ENCODE measurements at regions not wholly inside any gene's neighbourhood (a gene's known extent, or its start where the extent isn't known, plus 50 kb on each side); places are given as distances from the start of the nearest gene placed in this dataset.
A peak's percentile ranks its signal among the peaks of the same experiment; 100 is the strongest.

DNA sequence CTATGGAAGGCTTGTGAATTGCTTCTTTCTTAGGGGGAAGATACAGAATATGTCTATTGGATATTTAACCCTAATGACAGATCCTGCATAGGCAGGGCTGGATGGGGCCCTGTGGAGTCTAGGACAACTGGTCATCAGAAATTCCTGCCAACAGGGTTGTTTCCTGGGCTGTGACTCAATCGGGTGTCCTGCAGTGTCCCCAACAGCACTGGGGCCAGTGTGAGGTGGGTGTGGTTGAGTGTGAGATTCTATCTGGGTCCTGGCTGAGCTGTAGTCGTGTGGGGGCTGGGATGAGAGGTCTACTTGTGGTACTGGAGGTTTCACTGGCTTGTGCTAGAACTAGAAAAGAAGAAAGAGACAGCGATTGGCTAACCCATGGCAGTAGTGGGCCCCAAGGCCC is 87.3 kb upstream of the WDR1 start:
- peak; percentile 1 for DNase-seq (ENCODE audit: low spot score)

- DNase-seq (ENCODE audit: low spot score): peak; percentile 1
Measured at GRCh38 chr4:10201381-10202223, 85.0 kb upstream of the WDR1 start.

DNA sequence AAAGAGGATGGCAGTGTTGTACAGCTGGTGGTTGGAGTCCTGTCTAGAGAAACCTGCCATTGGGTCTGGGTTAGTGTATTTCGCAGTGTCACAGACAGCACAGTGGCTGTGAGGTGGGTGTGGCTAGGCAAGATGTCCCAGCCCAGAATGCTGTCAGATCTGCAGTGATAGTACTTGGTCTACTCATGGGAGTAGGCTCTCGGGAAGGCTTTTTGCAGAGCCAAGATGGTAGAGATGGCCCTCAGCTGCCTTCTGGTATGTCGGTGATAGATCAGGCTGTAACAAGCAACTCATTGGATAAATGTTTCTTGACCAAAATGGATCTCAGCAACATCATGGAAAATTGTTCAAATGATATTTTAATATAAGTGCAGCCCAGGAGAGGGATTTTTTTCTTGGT is 84.3 kb upstream of the WDR1 start:
- DNase-seq (ENCODE audit: low spot score): peak; percentile 1

GRCh38 chr4:10198365-10198764 is 81.8 kb upstream of the WDR1 start:
- peak; percentile 1 for DNase-seq (ENCODE audit: low spot score)

- DNase-seq (ENCODE audit: low spot score): no peak
Measured at GRCh38 chr4:10197952-10198351, 81.4 kb upstream of the WDR1 start.

DNA sequence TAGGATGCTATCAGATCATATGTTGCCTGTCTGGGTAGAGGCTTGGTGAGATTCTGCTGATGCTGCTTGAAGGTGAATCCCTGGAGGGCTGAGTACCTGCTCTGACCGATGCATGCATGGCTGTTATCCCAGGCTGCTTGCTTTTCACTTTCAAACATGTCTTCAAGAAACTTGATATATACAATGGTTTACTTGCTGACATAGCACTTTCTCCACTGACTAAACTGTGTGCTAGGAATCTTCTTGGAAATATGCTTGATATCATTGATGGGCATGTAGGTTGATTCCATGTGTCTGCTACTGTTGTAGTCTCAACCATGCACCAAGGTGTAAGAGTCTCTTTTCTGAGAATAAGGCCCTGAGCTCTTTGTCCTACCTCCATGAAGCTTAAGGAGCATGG is 79.6 kb upstream of the WDR1 start:
- DNase-seq (ENCODE audit: low spot score): peak; percentile 1

DNA sequence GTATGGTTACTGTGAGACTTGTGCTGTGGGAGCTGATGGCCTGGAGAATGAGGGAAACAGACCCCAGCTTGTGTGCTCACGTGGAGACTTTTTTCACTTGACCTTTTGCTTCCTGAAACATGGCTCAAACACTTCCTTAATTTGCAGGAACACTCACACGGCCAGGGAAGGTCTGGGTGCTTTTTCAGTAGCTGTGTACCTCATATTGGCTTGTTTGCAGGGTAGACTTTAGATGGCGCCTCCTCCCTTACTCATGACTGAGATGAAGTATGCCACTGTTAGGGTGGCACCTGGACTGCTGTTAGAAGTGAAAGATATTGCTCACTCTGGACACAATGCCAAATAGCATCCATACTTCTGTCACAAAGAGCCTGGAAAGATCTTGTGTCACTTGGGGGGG is 75.7 kb upstream of the WDR1 start:
- DNase-seq (ENCODE audit: low spot score): peak; percentile 1

DNA sequence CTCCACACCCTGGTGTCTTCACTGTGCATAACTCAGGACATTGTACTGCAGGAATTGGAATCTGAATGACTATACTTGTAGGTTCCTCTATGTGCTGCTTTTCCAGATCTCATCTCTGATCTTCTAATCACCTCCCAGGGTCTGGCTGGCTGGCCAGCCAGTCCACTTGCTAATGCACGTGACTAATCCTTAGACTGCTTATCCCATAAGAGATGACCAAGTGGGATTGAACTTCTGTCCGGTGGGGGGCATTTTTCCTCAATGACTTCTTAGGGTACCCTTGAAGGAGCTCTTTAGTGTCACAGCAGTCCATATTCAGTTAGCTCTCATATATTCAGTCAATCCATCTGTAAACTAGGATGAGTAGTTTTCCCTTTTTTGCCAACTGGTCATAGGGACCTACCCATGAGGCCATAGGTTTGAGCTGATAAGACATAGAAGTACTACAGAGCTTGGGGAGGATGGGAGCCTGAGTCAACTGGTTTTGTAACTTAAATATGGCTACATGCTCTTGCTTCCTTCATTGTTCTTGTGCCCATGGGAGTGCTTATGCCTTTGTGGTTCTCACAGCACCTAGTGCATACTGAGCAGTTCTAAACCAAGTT is 71.9 kb upstream of the WDR1 start:
- DNase-seq (ENCODE audit: low spot score): no peak

DNA sequence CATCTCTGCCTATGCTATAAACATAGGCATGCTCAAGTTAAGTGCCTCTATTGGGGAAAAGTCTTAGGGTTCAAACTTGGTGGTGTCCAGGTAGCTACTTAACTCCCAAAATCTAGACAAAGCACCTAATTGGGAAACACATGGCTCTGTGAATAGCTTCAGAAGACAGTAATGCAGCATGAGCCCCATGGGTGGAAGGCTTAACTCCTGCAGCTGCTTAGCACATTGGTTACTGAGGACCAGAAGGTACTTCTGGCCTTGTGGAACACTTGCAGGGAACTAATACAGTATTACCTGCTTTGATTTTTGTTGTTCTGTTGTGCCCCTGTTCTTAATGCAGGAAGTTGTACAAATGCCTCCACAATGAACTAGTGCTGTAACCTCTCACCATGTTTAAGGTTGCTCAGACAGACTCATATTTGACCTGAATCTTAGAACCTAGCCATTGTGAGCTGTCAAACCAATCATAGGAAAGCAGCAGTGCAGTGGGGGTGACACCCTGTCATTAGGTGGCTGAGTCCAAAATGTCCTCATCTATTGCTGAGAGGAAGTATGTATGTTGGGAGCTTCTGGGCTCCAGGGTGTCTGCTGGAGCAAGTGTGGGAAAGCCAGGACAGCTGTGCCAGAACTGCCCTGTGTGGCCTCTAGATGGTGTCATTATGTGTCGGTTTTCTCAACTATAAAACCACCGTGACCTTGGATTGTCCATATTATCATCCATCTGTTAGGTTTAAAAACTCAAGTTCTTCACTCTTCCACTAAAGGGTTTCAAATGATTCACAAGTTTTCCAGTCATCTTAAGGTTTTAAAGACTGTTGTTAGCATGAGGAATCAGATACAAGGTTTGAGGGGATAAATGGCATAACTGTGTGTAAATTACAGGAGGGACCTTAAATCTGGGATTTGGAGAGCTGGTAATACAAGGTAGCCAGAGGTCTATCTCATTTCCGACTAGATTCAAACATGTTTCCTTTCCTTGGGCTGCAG is 69.9 kb upstream of the WDR1 start:
- DNase-seq (ENCODE audit: low spot score): peak; percentile 35

GRCh38 chr4:10185518-10186227 is 69.1 kb upstream of the WDR1 start:
- no peak for DNase-seq (ENCODE audit: low spot score)

GRCh38 chr4:10184501-10184938 is 67.9 kb upstream of the WDR1 start:
- DNase-seq (ENCODE audit: low spot score): no peak

DNA sequence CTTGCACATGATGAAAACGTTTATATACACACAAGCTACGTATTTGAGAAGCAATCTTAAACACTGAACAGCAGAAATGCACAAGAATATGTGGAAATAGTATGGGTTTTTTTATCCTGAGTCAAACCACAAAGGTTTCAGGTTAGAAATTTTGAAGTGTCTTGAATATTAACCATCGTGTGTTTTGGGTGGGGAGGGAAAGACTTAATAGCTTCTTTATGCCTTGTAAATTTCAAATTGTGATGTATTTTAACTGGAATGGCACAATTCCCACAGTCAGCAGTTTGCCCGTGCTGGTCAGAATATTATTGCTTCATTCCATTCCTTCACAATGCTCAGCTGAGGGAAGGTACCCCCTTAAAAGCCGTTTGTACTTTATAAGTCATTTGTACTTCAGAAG is 67.4 kb upstream of the WDR1 start:
- no peak for DNase-seq (ENCODE audit: low spot score)

DNA sequence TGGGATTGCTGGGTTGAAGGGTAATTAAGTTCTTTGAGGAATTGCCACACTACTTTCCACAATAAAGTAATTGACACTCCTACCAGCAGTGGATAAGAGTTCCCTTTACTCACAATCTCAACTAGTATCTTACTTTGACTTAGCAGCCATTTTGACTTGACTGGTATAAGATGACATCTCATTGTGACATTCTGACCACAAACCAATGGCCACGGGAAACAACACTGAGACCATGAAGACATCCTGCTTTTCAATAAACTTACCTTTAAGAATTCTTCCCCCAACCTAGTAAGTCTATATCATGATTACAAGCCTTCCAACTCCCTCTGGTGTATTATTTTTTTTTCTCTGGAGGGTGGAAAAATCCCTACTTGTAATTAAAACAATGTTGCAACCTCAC is 66.9 kb upstream of the WDR1 start:
- no peak for DNase-seq (ENCODE audit: low spot score)

- no peak for DNase-seq (ENCODE audit: low spot score)
Measured at GRCh38 chr4:10182446-10183424, 66.1 kb upstream of the WDR1 start.

- no peak for DNase-seq (ENCODE audit: low spot score)
Measured at GRCh38 chr4:10181745-10182445, 65.3 kb upstream of the WDR1 start.

- DNase-seq (ENCODE audit: low spot score): peak; percentile 75
Measured at GRCh38 chr4:10180927-10181744, 64.5 kb upstream of the WDR1 start.

DNA sequence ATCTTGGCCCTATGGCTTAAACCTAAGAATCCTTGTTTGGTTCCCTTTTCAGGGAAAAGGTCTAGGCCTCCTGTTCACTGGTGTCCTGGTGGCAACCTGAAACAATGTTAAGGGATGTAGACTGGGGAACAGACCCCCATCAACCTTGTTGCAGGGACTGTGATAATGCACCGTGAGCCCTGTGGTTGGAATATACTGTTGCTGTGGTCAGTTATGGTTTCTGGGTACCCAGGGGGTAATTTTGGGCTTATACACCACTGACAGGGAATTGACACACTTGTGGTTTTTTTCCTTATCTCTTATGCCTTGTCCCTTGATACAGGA is 64.0 kb upstream of the WDR1 start:
- no peak for DNase-seq (ENCODE audit: low spot score)

DNA sequence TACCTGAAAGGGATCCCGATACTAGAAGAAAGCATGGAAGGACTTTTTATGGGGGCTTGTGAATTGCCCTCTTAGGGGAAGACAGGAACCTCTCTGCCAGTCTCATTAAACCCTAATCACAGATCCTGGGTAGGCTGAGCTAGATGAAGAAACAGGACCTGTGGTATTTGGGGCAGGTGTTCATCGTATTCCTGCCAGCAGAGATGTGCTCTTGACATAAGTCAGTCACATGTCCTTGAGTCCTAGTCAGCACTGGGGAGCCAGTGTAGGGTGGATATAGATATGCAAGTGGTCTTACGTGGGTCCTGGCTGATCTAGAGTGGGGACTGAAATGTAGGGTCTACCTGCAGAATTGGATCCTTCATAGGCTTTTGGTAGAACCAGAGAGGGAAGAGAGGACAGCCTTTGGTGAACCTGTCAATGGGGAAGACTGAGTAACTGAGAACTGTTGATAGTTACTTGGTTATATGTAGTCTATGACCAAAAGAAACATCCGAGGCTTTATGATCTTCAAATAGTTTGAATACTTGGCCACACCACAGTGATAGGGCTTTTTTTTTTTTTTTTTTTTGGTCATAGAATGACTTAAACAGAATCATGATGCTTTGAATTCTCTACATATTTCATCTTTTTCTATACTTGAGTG is 63.5 kb upstream of the WDR1 start:
- DNase-seq (ENCODE audit: low spot score): no peak

DNA sequence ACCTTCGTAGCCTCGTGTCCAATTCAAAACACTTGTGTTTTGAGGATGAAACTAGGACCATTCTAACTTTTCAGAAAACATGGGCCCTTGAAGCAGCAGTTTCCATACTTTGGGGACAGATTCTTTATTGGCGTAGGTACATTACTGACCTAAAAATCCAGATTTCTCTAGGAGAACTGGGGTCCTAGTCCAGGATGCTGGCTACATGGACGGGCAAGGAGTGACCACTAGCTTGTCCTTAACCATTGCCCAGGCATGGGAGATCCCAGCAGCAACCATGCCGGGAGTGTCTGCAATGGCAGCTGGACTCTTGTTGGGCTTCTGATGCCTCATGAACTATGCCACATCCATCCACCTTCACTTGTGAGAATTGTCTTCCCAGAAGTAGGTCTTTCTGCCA is 62.2 kb upstream of the WDR1 start:
- DNase-seq (ENCODE audit: low spot score): no peak

All from H4 (cell line).